ENCODE measurements at regions not wholly inside any gene's neighbourhood (a gene's known extent, or its start where the extent isn't known, plus 50 kb on each side); places are given as distances from the start of the nearest gene placed in this dataset.

GRCh38 chr13:33752094-33752493 is 65.9 kb upstream of the RFC3 start:
- Mint-ChIP-seq H3K4me1 (no peaks in the 10 kb centered on the region), H3K9me3 (peaks cover 4% of the 10 kb centered on the region), H3K27ac (ENCODE audit: unreplicated experiment) (no peak overlapping the region), H3K4me3 (no peak overlapping the region), H3K36me3 (ENCODE audit: low read depth) (no peaks in the 10 kb centered on the region), H3K27me3 (ENCODE audit: low read depth) (no peaks in the 10 kb centered on the region)
- TF ChIP-seq CTCF (conservative IDR thresholded peaks at IDR 0.05), result no peak
- no peak for DNase-seq (ENCODE audit: low read depth, low spot score)

- Mint-ChIP-seq H3K36me3 (ENCODE audit: low read depth) (no peaks in the 10 kb centered on the region), H3K27ac (ENCODE audit: unreplicated experiment) (no peak overlapping the region), H3K27me3 (ENCODE audit: low read depth) (no peaks in the 10 kb centered on the region), H3K4me1 (no peaks in the 10 kb centered on the region), H3K4me3 (no peak overlapping the region), H3K9me3 (peaks cover 4% of the 10 kb centered on the region)
- TF ChIP-seq CTCF (conservative IDR thresholded peaks at IDR 0.05), result no peak
- no peak for DNase-seq (ENCODE audit: low read depth, low spot score)
These were observed 65.4 kb upstream of the RFC3 start for GRCh38 chr13:33752597-33752996.

- no peak overlapping the region for H3K4me3 Mint-ChIP-seq
- no peaks in the 10 kb centered on the region for H3K27me3 Mint-ChIP-seq (ENCODE audit: low read depth)
- H3K4me1 Mint-ChIP-seq, result peaks cover 7% of the 10 kb centered on the region
- H3K9me3 Mint-ChIP-seq, result peaks cover 9% of the 10 kb centered on the region
- no peaks in the 10 kb centered on the region for H3K36me3 Mint-ChIP-seq (ENCODE audit: low read depth)
- TF ChIP-seq CTCF (conservative IDR thresholded peaks at IDR 0.05), result no peak
- no peak for DNase-seq (ENCODE audit: low read depth, low spot score)
- H3K27ac Mint-ChIP-seq (ENCODE audit: unreplicated experiment), result no peak overlapping the region
These were observed 61.0 kb upstream of the RFC3 start for GRCh38 chr13:33756929-33757328.

GRCh38 chr13:33757713-33758112 is 60.2 kb upstream of the RFC3 start:
- Mint-ChIP-seq H3K27ac (ENCODE audit: unreplicated experiment) (no peak overlapping the region), H3K4me3 (no peak overlapping the region), H3K4me1 (peaks cover 10% of the 10 kb centered on the region), H3K27me3 (ENCODE audit: low read depth) (no peaks in the 10 kb centered on the region), H3K36me3 (ENCODE audit: low read depth) (no peaks in the 10 kb centered on the region), H3K9me3 (peaks cover 10% of the 10 kb centered on the region)
- no peak for TF ChIP-seq CTCF (conservative IDR thresholded peaks at IDR 0.05)
- DNase-seq (ENCODE audit: low read depth, low spot score), result no peak

- H3K4me3 Mint-ChIP-seq, result no peak overlapping the region
- peaks cover 11% of the 10 kb centered on the region for H3K4me1 Mint-ChIP-seq
- no peaks in the 10 kb centered on the region for H3K36me3 Mint-ChIP-seq (ENCODE audit: low read depth)
- no peak for DNase-seq (ENCODE audit: low read depth, low spot score)
- H3K9me3 Mint-ChIP-seq, result peaks cover 10% of the 10 kb centered on the region
- no peak overlapping the region for H3K27ac Mint-ChIP-seq (ENCODE audit: unreplicated experiment)
- TF ChIP-seq CTCF (conservative IDR thresholded peaks at IDR 0.05), result no peak
- H3K27me3 Mint-ChIP-seq (ENCODE audit: low read depth), result no peaks in the 10 kb centered on the region
These were observed 59.8 kb upstream of the RFC3 start for GRCh38 chr13:33758113-33758512.

- H3K9me3 Mint-ChIP-seq, result peaks cover 8% of the 10 kb centered on the region
- H3K4me3 Mint-ChIP-seq, result peak overlapping the region; percentile 62
- H3K36me3 Mint-ChIP-seq (ENCODE audit: low read depth), result no peaks in the 10 kb centered on the region
These were observed 56.2 kb upstream of the RFC3 start for GRCh38 chr13:33761740-33762139.

More at GRCh38 chr13:33761740-33762139, 56.2 kb upstream of the RFC3 start:
- TF ChIP-seq CTCF (conservative IDR thresholded peaks at IDR 0.05), result peak; percentile 21
- Mint-ChIP-seq H3K4me1 (peaks cover 18% of the 10 kb centered on the region), H3K27me3 (ENCODE audit: low read depth) (no peaks in the 10 kb centered on the region), H3K27ac (ENCODE audit: unreplicated experiment) (peak overlapping the region; percentile 93)
- peak; percentile 36 for DNase-seq (ENCODE audit: low read depth, low spot score)

Data from neural crest cell (in vitro differentiated cells).